Astrocyte (in vitro differentiated cells and primary cell): ENCODE measurements at regions not wholly inside any gene's neighbourhood (a gene's known extent, or its start where the extent isn't known, plus 50 kb on each side); places are given as distances from the start of the nearest gene placed in this dataset.
"Not testable (repeated sequence)": the region's sequence is repeated elsewhere in the genome, so short reads cannot be mapped to it uniquely, and the experiment has no call there.

Experiments used
- EZH2 ChIP-seq: IDR thresholded peaks from 2 replicates; pipeline ENCODE4 v1.6.1; 2012; ENCODE audit warnings: mild to moderate bottlenecking, low read length, inconsistent platforms; ENCODE audit not compliant: insufficient read depth
- TF ChIP-seq, protein P1 (sequence below): IDR thresholded peaks from 2 replicates; pipeline ENCODE4 v1.5.1; 2011; ENCODE audit warnings: low read depth, mild to moderate bottlenecking, inconsistent platforms, low read length, moderate library complexity; ENCODE audit not compliant: insufficient read depth

DNA sequence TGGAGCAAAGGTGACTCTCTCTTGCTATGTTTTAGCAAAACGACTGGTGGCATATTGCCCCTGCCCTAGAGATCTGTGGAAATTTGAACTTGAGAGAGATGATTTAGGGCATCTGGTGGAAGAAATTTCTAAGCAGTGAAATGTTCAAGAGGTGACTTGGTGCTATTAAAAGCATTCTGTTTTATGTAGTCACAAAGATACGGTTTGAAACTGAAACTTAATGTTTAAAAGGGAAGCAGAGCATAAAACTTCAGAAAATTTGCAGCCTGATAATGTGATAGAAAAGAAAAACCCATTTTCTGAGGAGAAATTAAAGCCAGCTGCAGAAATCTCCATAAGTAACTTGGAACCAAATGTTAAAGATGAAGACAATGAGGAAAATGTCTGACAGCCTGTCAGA is 1170.7 kb upstream of the IGFBP7 start:
- TF ChIP-seq, protein P1, sequence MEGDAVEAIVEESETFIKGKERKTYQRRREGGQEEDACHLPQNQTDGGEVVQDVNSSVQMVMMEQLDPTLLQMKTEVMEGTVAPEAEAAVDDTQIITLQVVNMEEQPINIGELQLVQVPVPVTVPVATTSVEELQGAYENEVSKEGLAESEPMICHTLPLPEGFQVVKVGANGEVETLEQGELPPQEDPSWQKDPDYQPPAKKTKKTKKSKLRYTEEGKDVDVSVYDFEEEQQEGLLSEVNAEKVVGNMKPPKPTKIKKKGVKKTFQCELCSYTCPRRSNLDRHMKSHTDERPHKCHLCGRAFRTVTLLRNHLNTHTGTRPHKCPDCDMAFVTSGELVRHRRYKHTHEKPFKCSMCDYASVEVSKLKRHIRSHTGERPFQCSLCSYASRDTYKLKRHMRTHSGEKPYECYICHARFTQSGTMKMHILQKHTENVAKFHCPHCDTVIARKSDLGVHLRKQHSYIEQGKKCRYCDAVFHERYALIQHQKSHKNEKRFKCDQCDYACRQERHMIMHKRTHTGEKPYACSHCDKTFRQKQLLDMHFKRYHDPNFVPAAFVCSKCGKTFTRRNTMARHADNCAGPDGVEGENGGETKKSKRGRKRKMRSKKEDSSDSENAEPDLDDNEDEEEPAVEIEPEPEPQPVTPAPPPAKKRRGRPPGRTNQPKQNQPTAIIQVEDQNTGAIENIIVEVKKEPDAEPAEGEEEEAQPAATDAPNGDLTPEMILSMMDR, result not testable (repeated sequence)
- TF ChIP-seq EZH2, result not testable (repeated sequence)
